NCI-H2227 treated with DMSO at 0.1 percent for 48 hours (cell line): ENCODE measurements at regions not wholly inside any gene's neighbourhood (a gene's known extent, or its start where the extent isn't known, plus 50 kb on each side); places are given as distances from the start of the nearest gene placed in this dataset.

Experiments used
- DNase-seq: peaks from one replicate; lab custom pipeline; 2025; lab: John Stamatoyannopoulos, UW

DNA sequence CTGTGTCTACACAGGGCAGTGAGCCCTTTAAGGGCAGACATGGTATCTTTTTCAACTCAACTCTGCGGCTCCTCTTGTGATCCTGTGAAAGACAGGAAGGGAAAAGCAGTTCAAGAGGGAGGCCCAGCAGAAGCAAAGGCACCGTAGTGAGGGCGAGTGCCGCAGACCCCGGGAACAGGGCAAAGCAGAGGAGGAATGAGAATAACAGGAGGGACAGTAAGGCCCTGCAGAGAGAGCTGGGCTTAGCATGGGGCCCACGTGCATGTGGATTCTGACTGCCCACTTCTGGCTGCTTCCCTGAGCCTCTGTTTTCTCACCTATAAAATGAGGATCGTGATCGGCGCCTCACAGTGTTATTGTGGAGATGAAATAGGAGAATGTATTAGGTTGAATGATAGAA lies 409.3 kb downstream of the PTPRU start:
- no peak for DNase-seq

DNA sequence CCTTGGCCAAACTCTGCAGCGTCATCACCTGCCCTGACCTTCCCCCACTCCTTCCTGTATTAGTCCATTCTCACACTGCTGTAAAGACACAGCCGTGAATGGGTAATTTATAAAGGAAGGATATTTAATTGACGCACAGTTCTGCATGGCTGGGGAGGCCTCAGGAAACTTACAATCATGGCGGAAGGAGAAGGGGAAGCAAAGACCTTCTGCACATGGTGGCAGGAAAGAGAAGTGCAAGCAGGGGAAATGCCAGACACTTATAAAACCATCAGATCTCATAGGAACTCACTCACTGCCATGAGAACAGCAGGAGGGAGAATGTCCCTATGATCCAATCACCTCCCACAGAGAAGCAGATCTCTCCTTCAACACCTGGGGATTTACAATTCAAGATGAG lies 408.5 kb downstream of the PTPRU start:
- no peak for DNase-seq

GRCh38 chr1:29643838-29644440 lies 407.6 kb downstream of the PTPRU start:
- no peak for DNase-seq

- DNase-seq: no peak
Measured at GRCh38 chr1:29643281-29643680, 407.0 kb downstream of the PTPRU start.

DNA sequence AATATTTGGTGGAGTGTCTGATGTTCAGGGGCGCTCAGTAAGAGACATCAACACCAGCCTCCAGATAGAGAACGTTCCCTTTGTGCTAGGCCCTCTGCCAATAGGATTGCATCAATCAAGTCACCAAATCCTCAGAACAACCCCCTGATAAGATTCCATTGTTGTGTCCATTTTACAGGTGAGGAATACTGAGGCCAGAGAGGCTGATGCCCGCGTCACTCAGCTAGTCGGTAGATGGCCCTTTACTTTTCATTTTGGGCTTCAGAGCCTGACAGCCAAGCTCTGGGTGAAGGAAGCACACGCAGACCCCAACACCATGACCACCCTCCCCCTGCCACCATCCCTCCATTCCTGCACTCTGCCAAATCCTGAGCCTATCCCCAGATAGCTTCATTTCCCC lies 406.2 kb downstream of the PTPRU start:
- no peak for DNase-seq

- no peak for DNase-seq
Measured at GRCh38 chr1:29641921-29642320, 405.6 kb downstream of the PTPRU start.

- DNase-seq: no peak
Measured at GRCh38 chr1:29640428-29640785, 404.1 kb downstream of the PTPRU start.

GRCh38 chr1:29639741-29640427 lies 403.6 kb downstream of the PTPRU start:
- DNase-seq: no peak

DNA sequence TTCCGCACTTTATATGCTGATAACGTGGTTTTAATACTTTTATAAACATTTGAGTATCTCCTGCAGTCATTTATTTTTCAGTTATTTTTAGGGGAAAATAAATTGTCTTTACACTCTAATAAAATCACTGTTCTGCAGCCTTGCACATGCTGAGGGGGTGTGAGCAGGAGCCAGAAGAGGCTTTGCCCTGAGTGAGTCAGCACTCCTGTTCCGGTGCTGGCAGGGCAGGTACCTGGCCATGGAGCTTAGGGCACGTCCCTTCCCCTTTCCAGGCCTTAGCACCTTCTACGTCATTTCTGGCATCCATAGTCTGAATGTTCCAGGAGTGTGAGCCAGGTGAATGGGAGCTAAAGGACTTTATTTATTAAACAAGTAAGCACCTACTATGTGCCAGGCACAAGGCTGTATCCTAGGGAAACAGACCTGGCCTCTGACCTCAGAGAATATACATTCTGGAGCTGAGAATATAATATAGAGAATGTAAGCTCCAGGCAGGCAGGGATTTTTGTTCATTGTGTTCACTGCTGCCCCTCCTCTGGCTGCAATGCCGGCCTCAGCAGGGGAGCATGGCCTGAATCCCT lies 402.9 kb downstream of the PTPRU start:
- no peak for DNase-seq

- no peak for DNase-seq
Measured at GRCh38 chr1:29638281-29638680, 402.0 kb downstream of the PTPRU start.

DNA sequence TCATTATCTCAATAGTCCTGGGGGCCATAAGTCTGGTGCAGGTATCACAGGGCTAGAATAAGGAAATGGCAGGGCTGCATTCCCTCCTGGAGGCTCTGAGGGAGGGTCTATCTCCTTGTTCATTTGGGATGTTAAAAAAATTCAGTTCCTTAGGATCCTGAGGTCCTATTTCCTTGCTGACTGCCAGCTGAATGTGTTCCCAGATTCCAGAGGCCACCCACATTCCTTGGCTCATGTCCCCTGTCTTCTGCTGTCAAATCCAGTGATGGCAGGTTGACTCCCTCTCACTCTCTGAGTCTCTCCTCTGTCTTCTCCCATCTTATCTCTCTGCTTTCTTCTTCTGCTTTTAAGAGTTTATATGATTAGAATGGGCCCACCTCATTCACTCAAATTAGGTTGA lies 400.6 kb downstream of the PTPRU start:
- no peak for DNase-seq

DNA sequence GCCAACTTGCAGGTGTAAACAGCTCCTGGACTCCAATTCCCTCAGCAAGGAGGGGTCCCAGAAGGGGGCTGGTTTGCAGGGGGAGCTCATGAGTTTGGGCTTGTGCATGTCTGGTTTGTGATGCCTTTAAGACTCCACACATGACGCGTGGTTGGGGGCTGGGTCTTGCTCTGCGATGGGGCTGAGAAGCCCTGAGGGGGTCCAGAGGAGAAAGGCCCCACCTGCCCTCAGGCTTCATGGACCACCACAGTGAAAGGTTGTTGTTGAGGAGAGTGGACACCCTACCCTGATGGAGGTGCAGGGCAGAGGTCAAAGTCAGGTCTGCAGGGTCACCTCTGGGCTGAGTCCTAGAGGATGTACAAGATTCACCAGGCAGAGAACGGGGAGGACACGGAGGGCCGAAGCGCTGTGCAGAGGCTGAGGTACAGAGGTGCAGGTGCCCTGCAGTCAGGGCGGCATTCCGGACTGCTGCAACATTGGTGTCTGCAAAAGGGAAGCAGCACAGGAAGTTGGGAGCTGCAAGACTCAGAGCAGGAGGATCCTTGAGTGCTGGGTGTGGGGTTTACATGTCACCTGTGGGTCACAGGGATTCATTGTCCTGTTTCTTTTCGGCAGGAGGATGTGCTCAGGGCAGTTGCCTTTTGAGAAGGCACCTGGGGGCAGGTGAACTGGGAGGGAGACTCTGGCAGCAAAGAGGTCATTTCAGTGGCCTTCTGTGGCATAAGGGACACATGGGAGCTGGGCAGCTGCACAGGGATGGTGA lies 399.4 kb downstream of the PTPRU start:
- DNase-seq: no peak

DNA sequence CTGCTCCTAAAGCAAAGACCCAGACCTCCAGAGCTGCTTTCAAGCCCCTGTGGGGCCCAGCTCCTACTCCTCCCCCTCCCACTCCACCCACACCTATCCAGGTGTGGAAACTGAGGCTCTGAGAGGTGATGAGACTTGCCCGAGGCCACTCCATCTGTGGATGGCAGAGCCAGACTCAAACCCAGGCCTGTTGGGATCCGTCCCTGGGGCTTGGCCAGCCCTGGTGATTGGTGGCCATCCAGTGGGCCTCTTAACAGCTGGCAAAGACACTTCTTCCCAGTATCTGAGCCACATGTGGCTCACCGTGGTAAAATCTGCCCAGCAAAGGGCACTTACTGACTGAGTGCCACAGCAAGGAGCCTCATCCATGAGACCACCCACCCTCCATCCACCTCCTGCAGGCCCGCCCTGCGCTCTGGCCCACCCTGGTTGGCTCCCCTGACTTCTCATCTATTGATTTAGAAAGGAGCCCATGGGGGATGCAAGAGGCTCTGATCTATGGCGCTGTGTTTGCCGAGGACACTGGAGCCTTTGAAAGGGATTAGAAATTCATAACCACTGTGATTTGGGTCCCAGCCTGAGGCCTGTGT lies 398.5 kb downstream of the PTPRU start:
- no peak for DNase-seq

GRCh38 chr1:29634324-29634723 lies 398.0 kb downstream of the PTPRU start:
- DNase-seq: no peak

DNA sequence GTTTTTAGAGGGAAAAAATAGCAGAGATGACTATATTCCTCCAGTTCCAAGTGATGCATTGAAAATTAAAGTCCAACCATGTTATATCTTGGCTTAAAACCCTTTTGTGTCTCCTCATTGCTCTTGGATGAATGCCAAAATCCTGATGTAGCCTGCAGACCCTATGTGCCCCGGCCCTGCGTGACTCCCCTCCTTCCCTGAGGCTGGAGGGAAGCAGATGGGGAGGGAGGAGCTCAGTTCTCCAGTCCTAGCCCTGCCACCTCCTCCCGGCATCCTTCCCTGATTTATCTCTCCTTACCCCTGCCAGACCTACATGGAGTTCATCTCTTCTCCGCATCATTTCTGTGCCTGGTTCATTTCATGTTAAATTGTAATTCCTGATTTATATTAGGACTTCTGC lies 397.4 kb downstream of the PTPRU start:
- peak; percentile 58 for DNase-seq

DNA sequence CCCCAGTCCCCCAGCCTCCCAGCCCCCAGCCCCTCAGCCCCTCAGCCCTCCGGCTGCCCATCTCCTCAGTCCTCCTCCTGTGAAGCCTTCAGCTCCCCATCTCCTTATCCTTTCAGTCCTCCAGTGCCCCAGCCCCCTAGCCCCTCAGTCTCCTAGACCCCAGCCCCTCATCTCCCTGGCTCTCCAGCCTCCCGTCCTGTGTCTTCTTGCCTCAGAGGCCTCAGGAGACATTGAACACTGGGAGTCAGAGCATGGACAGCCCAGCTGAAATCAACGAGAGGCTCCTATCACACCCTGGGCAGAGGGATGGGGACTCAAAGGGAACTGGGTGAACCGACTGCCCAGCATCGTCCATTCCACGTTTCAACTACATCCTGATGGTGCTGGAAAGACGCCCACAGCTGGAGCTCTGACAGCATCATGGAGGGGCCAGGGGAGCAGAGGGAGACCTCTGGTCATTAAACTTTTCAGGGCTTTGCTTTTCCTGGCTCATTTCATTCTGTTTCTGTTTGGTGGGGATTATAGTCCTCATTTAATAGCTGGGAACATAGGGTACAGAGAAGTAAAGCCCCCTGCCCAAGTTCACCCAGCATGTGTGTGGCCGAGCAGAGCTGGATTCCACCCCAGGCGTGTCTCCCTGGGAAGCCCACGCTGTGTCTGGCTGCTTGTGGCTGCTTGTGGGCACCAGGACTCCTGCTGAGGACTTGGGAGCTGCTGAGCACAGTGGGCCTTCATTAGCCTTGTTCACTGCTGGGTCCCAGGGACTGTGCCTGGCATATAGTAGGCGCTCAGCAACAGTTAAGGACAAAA lies 396.7 kb downstream of the PTPRU start:
- DNase-seq: no peak

- DNase-seq: no peak
Measured at GRCh38 chr1:29631836-29632805, 395.8 kb downstream of the PTPRU start.

GRCh38 chr1:29631361-29631760 lies 395.0 kb downstream of the PTPRU start:
- no peak for DNase-seq

DNA sequence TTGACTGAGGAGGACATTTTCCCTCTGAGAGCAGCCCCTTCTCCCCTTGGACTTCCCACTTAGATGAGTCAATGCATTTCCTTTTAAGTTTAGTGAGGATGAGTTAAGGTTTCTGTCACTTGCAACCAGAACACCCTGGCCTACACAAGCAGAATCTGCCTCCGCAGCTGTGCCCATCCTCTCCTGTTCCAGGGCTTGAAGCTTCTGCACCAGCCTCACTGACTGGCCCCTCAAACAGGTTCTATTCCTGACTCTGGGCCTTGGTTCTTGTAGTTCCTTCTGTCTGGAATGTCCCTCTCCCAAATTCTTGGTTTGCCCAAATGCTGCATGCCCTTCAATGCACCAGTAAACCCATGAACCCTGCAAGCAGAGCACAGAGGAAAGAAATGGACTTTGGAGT lies 394.4 kb downstream of the PTPRU start:
- no peak for DNase-seq

GRCh38 chr1:29629814-29630516 lies 393.6 kb downstream of the PTPRU start:
- DNase-seq: no peak
